ENCODE measurements at regions not wholly inside any gene's neighbourhood (a gene's known extent, or its start where the extent isn't known, plus 50 kb on each side); places are given as distances from the start of the nearest gene placed in this dataset.
"Not testable (repeated sequence)": the region's sequence is repeated elsewhere in the genome, so short reads cannot be mapped to it uniquely, and the experiment has no call there.

GRCh38 chr12:4139191-4139590 lies 134.4 kb upstream of the CCND2 start:
- Mint-ChIP-seq H3K9me3 (no peaks in the 10 kb centered on the region), H3K4me1 (peaks cover 31 to 35% (median 32%) of the 10 kb centered on the region in 3 donors), H3K36me3 (no peaks in the 10 kb centered on the region), H3K4me3 (peak overlapping the region in 2 of 4 donors; percentile 11 to 47), H3K27ac (no peak overlapping the region), H3K27me3 (no peaks in the 10 kb centered on the region)

- not testable (repeated sequence) for H3K36me3 Mint-ChIP-seq, H3K4me3 Mint-ChIP-seq, H3K27me3 Mint-ChIP-seq, H3K27ac Mint-ChIP-seq, H3K9me3 Mint-ChIP-seq
- H3K4me1 Mint-ChIP-seq, result peaks cover 27 to 30% (median 29%) of the 10 kb centered on the region in 3 donors
Observed at GRCh38 chr12:4138532-4138931, 135.0 kb upstream of the CCND2 start.

GRCh38 chr12:4138051-4138450 lies 135.5 kb upstream of the CCND2 start:
- no peaks in the 10 kb centered on the region for H3K9me3 Mint-ChIP-seq
- H3K4me3 Mint-ChIP-seq, result no peak overlapping the region
- H3K27ac Mint-ChIP-seq, result no peak overlapping the region
- peaks cover 27 to 30% (median 29%) of the 10 kb centered on the region in 3 donors for H3K4me1 Mint-ChIP-seq
- no peaks in the 10 kb centered on the region for H3K36me3 Mint-ChIP-seq
- no peaks in the 10 kb centered on the region for H3K27me3 Mint-ChIP-seq

GRCh38 chr12:4137441-4137840 lies 136.1 kb upstream of the CCND2 start:
- peaks cover 1% of the 10 kb centered on the region for H3K27me3 Mint-ChIP-seq
- H3K36me3 Mint-ChIP-seq, result no peaks in the 10 kb centered on the region
- peaks cover 21 to 26% (median 24%) of the 10 kb centered on the region in 3 donors for H3K4me1 Mint-ChIP-seq
- no peak overlapping the region for H3K4me3 Mint-ChIP-seq
- H3K27ac Mint-ChIP-seq, result no peak overlapping the region
- peaks cover 0 to 1% (median 0%) of the 10 kb centered on the region in 3 donors for H3K9me3 Mint-ChIP-seq

GRCh38 chr12:4137015-4137414 lies 136.5 kb upstream of the CCND2 start:
- H3K27me3 Mint-ChIP-seq, result peaks cover 1% of the 10 kb centered on the region
- no peaks in the 10 kb centered on the region for H3K36me3 Mint-ChIP-seq

GRCh38 chr12:4135919-4136605 lies 137.5 kb upstream of the CCND2 start:
- Mint-ChIP-seq H3K9me3 (peaks cover 0 to 5% (median 3%) of the 10 kb centered on the region in 3 donors), H3K27ac (peak overlapping the region; percentile 54 to 84 (median 70)), H3K27me3 (peaks cover 1% of the 10 kb centered on the region), H3K4me3 (peak overlapping the region; percentile 10 to 86 (median 50)), H3K4me1 (peaks cover 19 to 26% (median 20%) of the 10 kb centered on the region in 3 donors), H3K36me3 (no peaks in the 10 kb centered on the region)

More at GRCh38 chr12:4137015-4137414, 136.5 kb upstream of the CCND2 start:
- Mint-ChIP-seq H3K27ac (no peak overlapping the region), H3K4me3 (peak overlapping the region in 1 of 4 donors; percentile 15), H3K9me3 (peaks cover 0 to 2% (median 0%) of the 10 kb centered on the region in 3 donors), H3K4me1 (peaks cover 20 to 26% (median 21%) of the 10 kb centered on the region in 3 donors)

- Mint-ChIP-seq H3K9me3 (peaks cover 0 to 12% (median 3%) of the 10 kb centered on the region in 3 donors), H3K27ac (peak overlapping the region in 1 of 3 donors; percentile 88), H3K27me3 (peaks cover 1% of the 10 kb centered on the region), H3K4me1 (peaks cover 19 to 26% (median 20%) of the 10 kb centered on the region in 3 donors), H3K4me3 (no peak overlapping the region), H3K36me3 (no peaks in the 10 kb centered on the region)
Observed at GRCh38 chr12:4134448-4135263, 138.9 kb upstream of the CCND2 start.

GRCh38 chr12:4133636-4134447 lies 139.7 kb upstream of the CCND2 start:
- peak overlapping the region in 2 of 3 donors; percentile 59 to 88 for H3K27ac Mint-ChIP-seq
- no peak overlapping the region for H3K4me3 Mint-ChIP-seq
- no peaks in the 10 kb centered on the region for H3K36me3 Mint-ChIP-seq
- peaks cover 1% of the 10 kb centered on the region for H3K27me3 Mint-ChIP-seq
- H3K4me1 Mint-ChIP-seq, result peaks cover 18 to 26% (median 19%) of the 10 kb centered on the region in 3 donors
- H3K9me3 Mint-ChIP-seq, result peaks cover 0 to 12% (median 3%) of the 10 kb centered on the region in 3 donors

GRCh38 chr12:4133029-4133428 lies 140.5 kb upstream of the CCND2 start:
- H3K9me3 Mint-ChIP-seq, result peaks cover 0 to 12% (median 3%) of the 10 kb centered on the region in 3 donors
- H3K36me3 Mint-ChIP-seq, result no peaks in the 10 kb centered on the region
- H3K27ac Mint-ChIP-seq, result no peak overlapping the region
- no peak overlapping the region for H3K4me3 Mint-ChIP-seq
- H3K27me3 Mint-ChIP-seq, result peaks cover 1% of the 10 kb centered on the region
- H3K4me1 Mint-ChIP-seq, result peaks cover 18 to 26% (median 19%) of the 10 kb centered on the region in 3 donors

GRCh38 chr12:4121506-4122020 lies 152.0 kb upstream of the CCND2 start:
- peaks cover 24 to 26% (median 25%) of the 10 kb centered on the region in 3 donors for H3K4me1 Mint-ChIP-seq
- H3K36me3 Mint-ChIP-seq, result no peaks in the 10 kb centered on the region
- peaks cover 7% of the 10 kb centered on the region for H3K27me3 Mint-ChIP-seq
- H3K9me3 Mint-ChIP-seq, result no peaks in the 10 kb centered on the region
- peak overlapping the region in 1 of 4 donors; percentile 12 for H3K4me3 Mint-ChIP-seq
- H3K27ac Mint-ChIP-seq, result no peak overlapping the region

- Mint-ChIP-seq H3K9me3 (no peaks in the 10 kb centered on the region), H3K27ac (peak overlapping the region in 1 of 3 donors; percentile 43), H3K4me1 (peaks cover 28 to 33% (median 29%) of the 10 kb centered on the region in 3 donors), H3K4me3 (peak overlapping the region in 2 of 4 donors; percentile 2 to 12), H3K27me3 (peaks cover 7% of the 10 kb centered on the region), H3K36me3 (no peaks in the 10 kb centered on the region)
Observed at GRCh38 chr12:4120316-4120917, 153.1 kb upstream of the CCND2 start.

- Mint-ChIP-seq H3K36me3 (no peaks in the 10 kb centered on the region), H3K4me3 (peak overlapping the region; percentile 30 to 90 (median 79)), H3K4me1 (peaks cover 29 to 35% (median 32%) of the 10 kb centered on the region in 3 donors), H3K9me3 (no peaks in the 10 kb centered on the region), H3K27me3 (peaks cover 7% of the 10 kb centered on the region), H3K27ac (peak overlapping the region; percentile 58 to 97 (median 95))
Observed at GRCh38 chr12:4119157-4119761, 154.3 kb upstream of the CCND2 start.

GRCh38 chr12:4118601-4119156 lies 154.9 kb upstream of the CCND2 start:
- Mint-ChIP-seq H3K9me3 (no peaks in the 10 kb centered on the region), H3K4me1 (peaks cover 29 to 35% (median 32%) of the 10 kb centered on the region in 3 donors), H3K36me3 (no peaks in the 10 kb centered on the region), H3K27ac (peak overlapping the region; percentile 58 to 97 (median 95)), H3K4me3 (peak overlapping the region; percentile 30 to 90 (median 79)), H3K27me3 (peaks cover 7% of the 10 kb centered on the region)

All from IgD-negative memory B cell (primary cell).